Central memory CD8-positive, alpha-beta T cell (primary cell): ENCODE measurements at regions not wholly inside any gene's neighbourhood (a gene's known extent, or its start where the extent isn't known, plus 50 kb on each side); places are given as distances from the start of the nearest gene placed in this dataset.

Source experiments
- ATAC-seq: fragments of 150-1000 bp; cut with Tn5 transposase; replicated peaks from 2 replicates; pipeline ENCODE4 v1.10.0; 2022; ENCODE audit warnings: mild to moderate bottlenecking, moderate FRiP score, moderate number of reproducible peaks; ENCODE audit not compliant: poor library complexity, severe bottlenecking; ENCODE audit errors: extremely low read depth
- DNase-seq, 2 donors: peaks; one replicate each; pipeline ENCODE4 v3.0.0; 2021; ENCODE audit warnings: low spot score in 2 of 2
- H3K27ac Mint-ChIP-seq: one replicate; pipeline ENCODE4 v1.8.0; 2022; ENCODE audit warnings: low read depth, mild to moderate bottlenecking, moderate library complexity, mixed read lengths
- H3K27me3 Mint-ChIP-seq: one replicate; pipeline ENCODE4 v1.8.0; 2022; ENCODE audit warnings: mixed read lengths
- H3K36me3 Mint-ChIP-seq: one replicate; pipeline ENCODE4 v1.8.0; 2022; ENCODE audit warnings: mild to moderate bottlenecking, moderate library complexity, mixed read lengths; ENCODE audit not compliant: insufficient read depth
- H3K4me1 Mint-ChIP-seq: one replicate; pipeline ENCODE4 v1.8.0; 2022; ENCODE audit warnings: mixed read lengths
- H3K4me3 Mint-ChIP-seq: one replicate; pipeline ENCODE4 v1.8.0; 2022; ENCODE audit warnings: mild to moderate bottlenecking, moderate library complexity, mixed read lengths
- H3K9me3 Mint-ChIP-seq: one replicate; pipeline ENCODE4 v1.8.0; 2022; ENCODE audit warnings: mixed read lengths

- Mint-ChIP-seq H3K9me3 (no peaks in the 10 kb centered on the region), H3K4me1 (no peaks in the 10 kb centered on the region), H3K36me3 (peaks cover 1% of the 10 kb centered on the region), H3K4me3 (no peak overlapping the region), H3K27me3 (peaks cover 13% of the 10 kb centered on the region), H3K27ac (no peak overlapping the region)
- DNase-seq (no peak), ATAC-seq (no peak)
Measured at GRCh38 chr12:97394657-97395056, 67.9 kb upstream of the RMST start.

GRCh38 chr12:97397008-97397407, 65.6 kb upstream of the RMST start:
- H3K4me3 Mint-ChIP-seq: no peak overlapping the region
- no peaks in the 10 kb centered on the region for H3K9me3 Mint-ChIP-seq
- peaks cover 13% of the 10 kb centered on the region for H3K27me3 Mint-ChIP-seq
- no peaks in the 10 kb centered on the region for H3K4me1 Mint-ChIP-seq
- H3K36me3 Mint-ChIP-seq: peaks cover 1% of the 10 kb centered on the region
- ATAC-seq (no peak), DNase-seq (no peak)
- no peak overlapping the region for H3K27ac Mint-ChIP-seq

GRCh38 chr12:97398704-97399103, 63.9 kb upstream of the RMST start:
- H3K4me1 Mint-ChIP-seq: no peaks in the 10 kb centered on the region
- ATAC-seq (no peak), DNase-seq (no peak)
- no peaks in the 10 kb centered on the region for H3K9me3 Mint-ChIP-seq
- H3K27ac Mint-ChIP-seq: no peak overlapping the region
- peaks cover 13% of the 10 kb centered on the region for H3K27me3 Mint-ChIP-seq
- H3K36me3 Mint-ChIP-seq: peaks cover 1% of the 10 kb centered on the region
- no peak overlapping the region for H3K4me3 Mint-ChIP-seq

GRCh38 chr12:97404093-97404492, 58.5 kb upstream of the RMST start:
- no peaks in the 10 kb centered on the region for H3K4me1 Mint-ChIP-seq
- DNase-seq: no peak

GRCh38 chr12:97404543-97404942, 58.1 kb upstream of the RMST start:
- Mint-ChIP-seq H3K4me3 (no peak overlapping the region), H3K36me3 (no peaks in the 10 kb centered on the region), H3K4me1 (no peaks in the 10 kb centered on the region), H3K27ac (no peak overlapping the region), H3K27me3 (no peaks in the 10 kb centered on the region), H3K9me3 (no peaks in the 10 kb centered on the region)
- DNase-seq: no peak
- ATAC-seq: no peak

More at GRCh38 chr12:97404093-97404492, 58.5 kb upstream of the RMST start:
- Mint-ChIP-seq H3K9me3 (no peaks in the 10 kb centered on the region), H3K36me3 (no peaks in the 10 kb centered on the region), H3K27ac (no peak overlapping the region), H3K27me3 (no peaks in the 10 kb centered on the region), H3K4me3 (no peak overlapping the region)
- ATAC-seq: no peak

GRCh38 chr12:97408363-97408762, 54.2 kb upstream of the RMST start:
- Mint-ChIP-seq H3K27ac (no peak overlapping the region), H3K9me3 (no peaks in the 10 kb centered on the region), H3K27me3 (no peaks in the 10 kb centered on the region), H3K4me3 (no peak overlapping the region), H3K36me3 (no peaks in the 10 kb centered on the region), H3K4me1 (no peaks in the 10 kb centered on the region)
- no peak for DNase-seq
- ATAC-seq: no peak

- ATAC-seq: no peak
- no peaks in the 10 kb centered on the region for H3K36me3 Mint-ChIP-seq
Measured at GRCh38 chr12:97411341-97411740, 51.3 kb upstream of the RMST start.

More at GRCh38 chr12:97411341-97411740, 51.3 kb upstream of the RMST start:
- no peak overlapping the region for H3K27ac Mint-ChIP-seq
- no peaks in the 10 kb centered on the region for H3K4me1 Mint-ChIP-seq
- H3K4me3 Mint-ChIP-seq: no peak overlapping the region
- H3K9me3 Mint-ChIP-seq: no peaks in the 10 kb centered on the region
- H3K27me3 Mint-ChIP-seq: no peaks in the 10 kb centered on the region
- DNase-seq: no peak
